GM18870 (cell line): ENCODE measurements at regions not wholly inside any gene's neighbourhood (a gene's known extent, or its start where the extent isn't known, plus 50 kb on each side); places are given as distances from the start of the nearest gene placed in this dataset.
A peak's percentile ranks its signal among the peaks of the same experiment; 100 is the strongest.
"Not testable (repeated sequence)": the region's sequence is repeated elsewhere in the genome, so short reads cannot be mapped to it uniquely, and the experiment has no call there.

ENCODE experiments used
- ATAC-seq: cut with Tn5 transposase; IDR thresholded peaks from one replicate; pipeline ENCODE4 v1.9.1; 2021; ENCODE audit warnings: moderate library complexity; ENCODE audit not compliant: unreplicated experiment

DNA sequence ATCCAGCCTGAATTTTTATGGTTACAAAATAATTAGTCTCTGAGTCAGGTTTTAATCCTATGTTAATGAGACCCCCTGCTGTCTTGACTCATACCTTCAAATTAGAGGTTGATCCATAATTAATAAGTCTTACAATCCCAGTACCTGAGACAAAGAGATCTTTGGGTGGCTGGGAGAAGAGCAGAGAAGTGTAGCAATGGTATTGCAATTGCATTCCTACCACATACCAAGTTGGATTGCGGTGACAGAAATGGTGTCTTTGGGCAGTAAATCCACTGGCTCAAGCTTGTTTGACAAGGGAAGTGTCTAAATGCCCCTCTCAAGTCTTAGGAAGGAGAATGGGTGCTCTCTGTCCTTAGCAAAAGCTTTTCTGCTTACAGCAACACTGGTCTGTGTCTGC is 150.4 kb downstream of the BTBD3 start:
- ATAC-seq: no peak

- ATAC-seq: no peak
Measured at GRCh38 chr20:12069181-12069580, 151.5 kb downstream of the BTBD3 start.

DNA sequence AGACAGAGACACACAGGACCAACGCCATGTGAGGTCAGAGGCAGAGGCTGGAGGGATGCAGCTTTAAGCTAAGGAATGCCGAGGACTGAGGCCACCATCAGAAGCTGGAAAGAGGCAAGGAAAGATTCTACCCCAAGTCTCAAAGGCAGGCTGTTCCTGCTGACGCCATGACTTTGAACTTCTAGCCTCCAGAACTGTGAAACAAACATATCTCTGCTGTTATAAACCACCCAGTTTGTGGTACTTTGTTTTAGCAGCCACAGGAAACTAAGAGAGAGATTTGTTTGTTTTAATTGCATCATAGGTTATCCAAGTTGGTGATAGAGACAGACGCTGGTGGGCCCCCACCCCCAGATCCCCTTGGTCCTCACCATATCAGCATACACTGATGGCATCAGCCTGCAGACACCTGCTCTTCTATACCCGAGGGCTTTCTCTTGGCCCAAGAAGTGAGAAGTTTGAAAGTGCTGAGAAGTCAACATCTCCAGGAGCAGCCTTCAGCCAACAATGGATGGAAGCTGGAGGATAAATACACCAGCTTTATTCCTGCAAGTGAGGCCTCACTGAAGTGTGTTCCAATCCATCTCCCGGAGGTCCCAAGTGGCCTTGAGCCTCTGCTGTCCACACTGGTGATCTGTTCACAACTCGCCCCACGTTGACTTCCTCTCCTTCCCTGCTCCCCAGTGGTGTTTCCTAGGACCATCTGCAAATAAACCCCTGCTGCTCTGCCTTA is 154.7 kb downstream of the BTBD3 start:
- no peak for ATAC-seq

DNA sequence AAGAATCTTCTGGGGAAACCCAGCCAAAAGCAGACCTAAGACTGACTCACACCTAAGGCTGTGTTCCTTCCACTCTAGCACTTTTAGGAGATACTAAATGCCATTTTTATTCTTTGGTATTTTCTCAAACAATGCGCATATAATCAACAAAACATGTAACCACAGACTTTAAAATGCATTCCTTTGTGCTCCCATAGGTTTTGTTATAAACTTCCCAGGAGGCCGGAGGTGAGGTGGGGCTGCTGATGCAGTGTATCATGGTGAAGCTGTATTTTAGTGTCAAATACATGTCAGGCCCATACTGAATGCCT is 155.2 kb downstream of the BTBD3 start:
- ATAC-seq: no peak

- ATAC-seq: no peak
Measured at GRCh38 chr20:12074111-12074655, 156.5 kb downstream of the BTBD3 start.

DNA sequence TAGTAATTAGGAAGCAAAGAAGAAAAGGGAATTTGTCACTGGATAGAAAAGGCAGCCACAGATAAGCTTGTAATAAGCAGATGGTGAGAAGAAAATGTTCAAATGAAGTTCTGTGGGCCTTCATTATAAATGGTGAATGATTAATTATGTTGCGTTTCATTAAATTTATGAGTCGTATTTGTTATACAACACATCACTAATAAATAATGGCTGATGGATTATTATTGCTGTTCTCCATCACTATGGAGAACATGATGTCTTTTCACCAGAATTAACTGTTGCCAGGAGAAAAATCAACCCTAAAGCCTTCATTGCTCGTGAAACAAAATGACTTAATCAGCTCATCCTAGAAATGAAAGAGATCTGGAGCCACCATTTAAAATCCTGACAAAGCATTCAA is 158.5 kb downstream of the BTBD3 start:
- ATAC-seq: no peak

DNA sequence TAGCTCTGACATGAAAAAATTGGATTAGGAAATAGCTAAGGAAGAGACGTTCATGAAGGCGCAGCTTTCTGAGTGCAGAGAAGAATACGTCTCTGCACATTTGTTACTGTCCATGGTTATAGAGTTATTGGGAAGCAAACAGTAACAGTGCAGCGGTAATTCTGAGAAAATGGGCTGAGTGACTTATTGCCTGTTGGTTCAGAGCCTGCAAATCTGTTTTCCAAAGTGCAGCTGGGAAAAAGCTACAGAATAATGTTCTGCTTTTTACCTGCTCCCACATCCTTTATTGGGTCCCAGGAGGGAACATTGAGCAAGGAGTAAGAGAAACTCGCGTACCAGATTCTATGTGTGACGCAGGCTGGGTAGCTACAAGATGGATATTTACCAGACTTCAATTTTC is 160.2 kb downstream of the BTBD3 start:
- ATAC-seq: no peak

DNA sequence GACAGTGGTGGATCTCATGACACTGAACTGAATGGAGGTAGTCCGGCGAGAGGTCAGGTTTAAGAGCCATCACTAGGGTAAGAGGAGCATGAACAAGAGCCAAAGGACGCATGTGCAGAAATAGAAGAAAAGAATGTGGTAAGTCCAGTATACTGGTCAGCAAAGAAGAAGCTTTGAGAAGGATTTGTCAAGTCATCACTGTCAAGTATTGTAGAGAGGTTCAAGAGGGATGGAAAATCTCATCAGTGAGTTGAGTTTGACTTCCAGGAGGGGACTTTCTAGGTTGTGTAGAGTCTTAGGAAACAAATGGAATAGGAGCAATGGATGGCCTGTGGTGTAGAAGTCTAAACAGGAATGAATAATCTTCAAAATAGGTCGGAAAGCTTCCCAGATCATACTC is 161.8 kb downstream of the BTBD3 start:
- no peak for ATAC-seq

GRCh38 chr20:12083269-12083668 is 165.6 kb downstream of the BTBD3 start:
- ATAC-seq: no peak

GRCh38 chr20:12084482-12084881 is 166.8 kb downstream of the BTBD3 start:
- ATAC-seq: no peak

DNA sequence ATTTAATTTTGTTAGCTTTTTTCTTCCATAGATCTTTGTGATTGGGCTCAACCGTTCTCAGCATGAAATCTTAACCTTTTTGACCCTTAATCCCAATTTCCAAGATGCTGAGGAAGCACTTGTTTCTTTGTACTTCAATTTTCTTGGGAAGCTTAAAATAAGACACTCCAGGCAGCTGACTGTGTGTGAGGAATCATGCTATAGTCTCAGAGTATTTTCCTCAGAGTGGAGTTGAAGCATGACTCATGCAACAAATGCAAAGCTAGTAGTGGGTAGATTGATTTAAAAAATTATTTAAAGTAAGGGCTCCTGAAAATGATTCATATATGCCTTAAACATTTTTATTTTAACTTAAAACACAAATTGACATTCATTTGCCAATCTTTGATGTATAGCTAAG is 168.7 kb downstream of the BTBD3 start:
- no peak for ATAC-seq

DNA sequence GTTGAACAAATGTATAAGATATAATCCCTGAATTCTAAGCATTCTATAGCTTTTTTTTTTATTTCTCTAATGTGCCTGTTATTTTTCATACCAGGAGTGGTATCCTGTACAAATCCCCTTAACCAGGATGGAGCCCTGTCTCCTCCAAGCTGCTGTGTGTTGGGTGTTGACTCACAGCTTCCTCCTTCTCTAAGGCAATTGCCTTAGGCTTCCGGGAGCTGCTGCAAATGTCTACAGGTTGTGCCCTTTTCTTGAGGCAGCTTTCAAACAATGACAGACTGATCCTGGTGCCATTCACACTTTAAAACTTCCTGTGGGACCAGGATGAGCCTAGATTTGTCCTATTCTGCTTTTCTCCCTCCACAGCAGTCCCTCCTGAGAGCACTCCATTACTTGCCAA is 173.2 kb downstream of the BTBD3 start:
- ATAC-seq: no peak

- ATAC-seq: no peak
Measured at GRCh38 chr20:12093057-12093796, 175.5 kb downstream of the BTBD3 start.

DNA sequence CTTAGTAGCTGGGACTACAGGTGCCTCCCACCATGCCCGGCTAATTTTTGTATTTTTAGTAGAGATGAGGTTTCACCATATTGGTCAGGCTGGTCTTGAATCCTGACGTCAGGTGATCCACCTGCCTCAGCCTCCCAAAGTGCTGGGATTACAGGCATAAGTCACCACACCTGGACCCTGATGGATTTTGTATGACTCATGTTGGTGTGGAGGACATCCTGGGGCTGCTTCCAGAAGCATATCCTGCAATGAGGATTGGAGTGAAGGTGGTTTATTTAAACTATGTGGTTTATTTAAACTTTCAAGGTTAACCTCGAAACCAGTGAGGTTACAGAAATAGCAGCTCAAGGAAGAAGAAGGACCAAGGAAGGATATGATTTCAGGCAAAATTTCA is 176.1 kb downstream of the BTBD3 start:
- not testable (repeated sequence) for ATAC-seq

DNA sequence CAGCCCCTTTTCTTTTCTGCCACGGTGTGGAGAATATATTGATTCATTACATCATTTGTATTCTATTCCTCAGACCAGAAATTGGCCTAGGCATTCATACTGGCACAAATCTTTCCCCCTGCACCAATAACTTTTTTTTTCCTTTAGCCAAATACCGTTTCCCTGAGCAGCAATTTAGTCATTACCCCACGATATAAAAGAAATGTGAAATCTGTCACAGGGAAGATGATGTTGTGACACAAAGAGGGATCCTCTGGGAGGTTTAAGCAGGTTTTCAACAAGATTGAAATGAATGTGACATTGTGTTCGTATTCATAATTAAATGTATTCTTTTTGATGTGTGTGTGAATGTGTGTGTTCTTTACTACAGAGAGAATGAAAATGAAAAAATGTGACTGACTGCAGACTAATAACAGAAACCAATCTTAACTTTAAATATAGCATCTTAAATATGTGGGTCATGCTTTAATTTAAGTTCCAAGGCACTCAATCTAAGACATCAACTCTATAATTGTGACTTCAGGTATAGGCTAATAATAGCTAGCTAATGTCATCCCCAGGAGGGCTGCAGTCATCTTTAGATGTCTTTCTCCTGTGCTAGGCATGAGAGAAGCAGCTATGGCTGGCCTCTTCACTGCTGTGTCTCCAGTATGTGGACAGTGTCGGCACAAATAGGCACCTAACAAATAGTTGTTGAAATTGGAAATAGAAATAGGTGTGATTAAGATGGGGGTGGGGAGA is 177.7 kb downstream of the BTBD3 start:
- no peak for ATAC-seq

- peak; percentile 79 for ATAC-seq
Measured at GRCh38 chr20:12098421-12098820, 180.7 kb downstream of the BTBD3 start.

DNA sequence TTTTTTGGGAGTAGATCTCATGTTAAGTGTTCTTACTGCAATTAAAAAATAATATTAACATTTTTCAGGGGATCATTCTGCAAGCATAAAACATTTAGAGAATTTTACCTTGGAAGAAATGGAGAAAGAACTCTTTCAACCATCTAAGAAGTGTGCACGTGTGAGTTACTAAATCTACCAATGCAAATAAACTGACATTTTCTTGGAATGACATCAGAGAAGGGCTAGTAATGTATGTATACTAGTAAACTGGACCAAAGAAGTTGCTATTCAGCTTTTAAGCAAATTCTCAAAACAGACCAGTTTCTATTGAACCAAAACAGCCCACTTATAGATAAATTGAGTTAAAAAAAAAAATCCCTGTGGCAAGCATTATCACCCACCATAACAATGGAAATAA is 191.2 kb downstream of the BTBD3 start:
- ATAC-seq: no peak

- ATAC-seq: no peak
Measured at GRCh38 chr20:12110274-12110673, 192.6 kb downstream of the BTBD3 start.

GRCh38 chr20:12110711-12111110 is 193.0 kb downstream of the BTBD3 start:
- ATAC-seq: peak; percentile 45

DNA sequence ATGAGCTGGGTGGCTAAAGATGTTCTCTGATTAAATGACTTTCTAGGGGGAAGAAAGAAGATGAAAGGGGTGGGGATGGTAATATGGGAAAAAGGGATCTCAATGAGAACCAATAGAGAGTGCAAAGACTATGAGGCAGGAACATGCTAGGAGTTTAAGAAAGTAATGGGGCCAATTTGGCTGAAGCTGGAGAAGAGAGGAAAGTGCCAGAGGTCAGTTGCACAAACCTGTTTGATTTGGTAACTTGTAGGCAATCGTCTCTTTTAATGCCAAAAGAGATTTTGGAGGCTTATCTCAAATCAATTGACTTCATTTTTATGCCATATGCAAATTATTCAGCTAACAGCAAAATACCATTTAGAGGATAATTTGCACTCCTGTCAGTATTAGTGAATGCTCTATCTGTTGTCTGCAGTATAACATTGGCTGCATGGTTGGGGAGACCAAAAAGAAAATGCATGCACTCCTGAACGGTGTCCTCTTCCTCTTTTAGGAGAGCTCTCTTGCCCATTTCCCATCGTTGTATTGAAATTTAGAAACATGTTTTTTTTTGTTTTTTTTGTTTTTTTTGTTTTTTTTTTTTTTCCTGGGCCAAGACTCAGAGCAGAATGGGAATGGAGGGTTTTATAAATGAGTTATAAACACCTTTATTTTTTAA is 193.9 kb downstream of the BTBD3 start:
- ATAC-seq: no peak

DNA sequence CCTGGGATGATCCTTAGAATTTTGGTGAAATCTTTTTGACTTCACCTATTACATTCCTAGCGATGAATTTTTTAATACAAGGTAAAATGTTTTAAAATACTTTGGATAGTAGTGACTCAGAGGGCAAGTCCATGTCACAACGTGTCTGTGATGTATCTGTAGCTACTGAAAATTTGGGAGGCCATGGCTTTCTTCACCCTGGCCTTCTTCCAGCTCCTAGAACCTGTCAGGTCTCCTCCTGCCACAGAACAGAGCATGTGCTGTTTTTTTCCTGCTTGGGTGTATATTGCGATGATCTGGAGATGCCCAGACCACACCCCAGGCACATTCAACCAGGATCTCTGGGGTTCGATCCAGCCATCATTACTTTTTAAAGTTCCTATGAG is 194.4 kb downstream of the BTBD3 start:
- no peak for ATAC-seq
